GM12874 (cell line): ENCODE measurements at regions not wholly inside any gene's neighbourhood (a gene's known extent, or its start where the extent isn't known, plus 50 kb on each side); places are given as distances from the start of the nearest gene placed in this dataset.

Experiments used
- CTCF ChIP-seq: IDR thresholded peaks from 2 replicates; pipeline ENCODE4 v1.5.1; 2011; ENCODE audit warnings: low read depth, mild to moderate bottlenecking, control low read depth, low read length, moderate library complexity; ENCODE audit not compliant: insufficient read depth

GRCh38 chr6:164097551-164098398 lies 683.3 kb downstream of the QKI start:
- TF ChIP-seq CTCF, result no peak

GRCh38 chr6:164097056-164097455 lies 682.5 kb downstream of the QKI start:
- TF ChIP-seq CTCF, result no peak

- TF ChIP-seq CTCF, result no peak
Observed at GRCh38 chr6:164095056-164095455, 680.5 kb downstream of the QKI start.

- TF ChIP-seq CTCF, result no peak
Observed at GRCh38 chr6:164087870-164088269, 673.4 kb downstream of the QKI start.

- TF ChIP-seq CTCF, result no peak
Observed at GRCh38 chr6:164087211-164087610, 672.7 kb downstream of the QKI start.

- no peak for TF ChIP-seq CTCF
Observed at GRCh38 chr6:164086076-164086887, 671.8 kb downstream of the QKI start.
